ENCODE measurements at regions not wholly inside any gene's neighbourhood (a gene's known extent, or its start where the extent isn't known, plus 50 kb on each side); places are given as distances from the start of the nearest gene placed in this dataset.

GRCh38 chr2:2938481-2938880 is 439.1 kb downstream of the EIPR1 start:
- no peak for FAIRE-seq
- DNase-seq (ENCODE audit: insufficient read length, low spot score): no peak
- TF ChIP-seq, protein P1, sequence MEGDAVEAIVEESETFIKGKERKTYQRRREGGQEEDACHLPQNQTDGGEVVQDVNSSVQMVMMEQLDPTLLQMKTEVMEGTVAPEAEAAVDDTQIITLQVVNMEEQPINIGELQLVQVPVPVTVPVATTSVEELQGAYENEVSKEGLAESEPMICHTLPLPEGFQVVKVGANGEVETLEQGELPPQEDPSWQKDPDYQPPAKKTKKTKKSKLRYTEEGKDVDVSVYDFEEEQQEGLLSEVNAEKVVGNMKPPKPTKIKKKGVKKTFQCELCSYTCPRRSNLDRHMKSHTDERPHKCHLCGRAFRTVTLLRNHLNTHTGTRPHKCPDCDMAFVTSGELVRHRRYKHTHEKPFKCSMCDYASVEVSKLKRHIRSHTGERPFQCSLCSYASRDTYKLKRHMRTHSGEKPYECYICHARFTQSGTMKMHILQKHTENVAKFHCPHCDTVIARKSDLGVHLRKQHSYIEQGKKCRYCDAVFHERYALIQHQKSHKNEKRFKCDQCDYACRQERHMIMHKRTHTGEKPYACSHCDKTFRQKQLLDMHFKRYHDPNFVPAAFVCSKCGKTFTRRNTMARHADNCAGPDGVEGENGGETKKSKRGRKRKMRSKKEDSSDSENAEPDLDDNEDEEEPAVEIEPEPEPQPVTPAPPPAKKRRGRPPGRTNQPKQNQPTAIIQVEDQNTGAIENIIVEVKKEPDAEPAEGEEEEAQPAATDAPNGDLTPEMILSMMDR (IDR thresholded peaks at IDR 0.05; ENCODE audit: insufficient read depth, missing control alignments): no peak

DNA sequence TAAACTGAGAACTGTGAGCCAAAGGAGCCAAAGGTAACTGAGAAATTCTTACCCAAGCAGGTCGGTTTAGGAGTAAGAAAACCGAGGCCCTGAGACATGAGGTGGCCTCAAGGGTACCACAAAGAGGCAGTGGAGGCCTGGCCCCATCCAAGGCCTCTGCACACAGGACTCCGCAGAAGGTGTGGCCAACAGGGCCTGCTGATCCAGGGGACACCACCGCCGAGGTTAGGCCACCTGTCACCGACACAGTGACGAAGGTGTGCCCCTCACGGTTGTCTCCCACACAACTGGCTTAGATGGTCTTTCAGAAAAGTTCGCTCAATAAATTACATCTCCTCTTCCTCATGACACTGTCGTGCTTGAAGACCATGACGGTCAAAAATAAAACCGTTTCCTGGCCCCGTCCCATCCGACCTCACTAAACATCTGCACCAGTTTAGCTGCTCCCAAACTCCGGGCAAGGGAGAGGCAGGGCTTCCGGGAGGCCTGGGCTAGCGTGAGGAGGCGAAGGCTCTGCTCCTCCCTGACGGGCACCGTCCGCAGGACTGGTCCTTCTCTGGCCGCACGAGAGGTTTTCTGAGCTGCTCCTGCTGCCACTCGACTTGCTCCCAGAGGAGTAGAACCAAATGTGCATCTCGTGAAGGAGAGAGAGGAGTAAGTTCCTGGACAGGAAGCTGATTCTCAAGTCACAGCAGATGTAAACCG is 442.0 kb downstream of the EIPR1 start:
- TF ChIP-seq, protein P1 (IDR thresholded peaks at IDR 0.05; ENCODE audit: insufficient read depth, missing control alignments): no peak
- DNase-seq (ENCODE audit: insufficient read length, low spot score) (no peak), FAIRE-seq (no peak)

DNA sequence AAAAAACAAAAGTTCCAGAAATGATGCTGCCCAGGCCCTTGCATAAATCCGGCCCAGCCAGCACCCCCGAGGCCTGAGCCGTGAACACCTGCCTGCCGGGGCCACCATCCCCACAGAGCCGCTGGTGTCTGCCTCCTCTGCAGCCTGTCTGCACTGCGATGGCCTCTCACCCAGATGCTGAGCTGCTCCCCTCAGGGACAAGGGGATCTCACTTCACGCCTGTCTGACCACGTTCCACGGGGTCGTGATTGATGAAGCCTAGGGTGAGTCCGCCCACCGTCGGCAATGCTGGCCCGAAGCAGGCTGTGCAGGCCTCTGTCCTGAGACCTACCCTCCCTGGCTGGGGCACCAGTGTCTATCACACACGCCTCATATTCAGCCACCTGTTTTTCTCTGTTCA is 444.2 kb downstream of the EIPR1 start:
- TF ChIP-seq, protein P1 (IDR thresholded peaks at IDR 0.05; ENCODE audit: insufficient read depth, missing control alignments): no peak
- FAIRE-seq (no peak), DNase-seq (ENCODE audit: insufficient read length, low spot score) (no peak)

- DNase-seq (ENCODE audit: insufficient read length, low spot score): no peak
- TF ChIP-seq, protein P1 (IDR thresholded peaks at IDR 0.05; ENCODE audit: insufficient read depth, missing control alignments): no peak
- FAIRE-seq: no peak
These were observed 444.8 kb downstream of the EIPR1 start for GRCh38 chr2:2932692-2933305.

DNA sequence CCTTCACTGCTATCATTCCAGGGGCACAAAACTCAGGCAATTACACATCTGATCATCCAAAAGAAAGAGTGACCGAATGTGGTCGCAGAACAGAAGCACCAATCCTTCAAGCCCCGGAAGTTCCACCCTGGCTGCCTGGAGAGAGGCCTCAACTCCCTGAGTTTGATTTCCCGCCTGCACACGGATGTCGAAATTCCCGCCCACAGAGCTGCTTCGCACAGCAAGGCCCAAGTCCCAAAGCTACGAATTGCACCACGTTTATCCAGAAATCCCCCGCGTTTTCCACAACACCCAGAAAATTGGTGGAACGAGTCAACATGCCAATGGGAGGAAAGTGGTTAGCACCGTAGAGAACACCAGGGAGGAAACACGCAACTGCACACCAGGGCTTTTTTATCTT is 445.4 kb downstream of the EIPR1 start:
- TF ChIP-seq, protein P1 (IDR thresholded peaks at IDR 0.05; ENCODE audit: insufficient read depth, missing control alignments): no peak
- DNase-seq (ENCODE audit: insufficient read length, low spot score): no peak
- no peak for FAIRE-seq

DNA sequence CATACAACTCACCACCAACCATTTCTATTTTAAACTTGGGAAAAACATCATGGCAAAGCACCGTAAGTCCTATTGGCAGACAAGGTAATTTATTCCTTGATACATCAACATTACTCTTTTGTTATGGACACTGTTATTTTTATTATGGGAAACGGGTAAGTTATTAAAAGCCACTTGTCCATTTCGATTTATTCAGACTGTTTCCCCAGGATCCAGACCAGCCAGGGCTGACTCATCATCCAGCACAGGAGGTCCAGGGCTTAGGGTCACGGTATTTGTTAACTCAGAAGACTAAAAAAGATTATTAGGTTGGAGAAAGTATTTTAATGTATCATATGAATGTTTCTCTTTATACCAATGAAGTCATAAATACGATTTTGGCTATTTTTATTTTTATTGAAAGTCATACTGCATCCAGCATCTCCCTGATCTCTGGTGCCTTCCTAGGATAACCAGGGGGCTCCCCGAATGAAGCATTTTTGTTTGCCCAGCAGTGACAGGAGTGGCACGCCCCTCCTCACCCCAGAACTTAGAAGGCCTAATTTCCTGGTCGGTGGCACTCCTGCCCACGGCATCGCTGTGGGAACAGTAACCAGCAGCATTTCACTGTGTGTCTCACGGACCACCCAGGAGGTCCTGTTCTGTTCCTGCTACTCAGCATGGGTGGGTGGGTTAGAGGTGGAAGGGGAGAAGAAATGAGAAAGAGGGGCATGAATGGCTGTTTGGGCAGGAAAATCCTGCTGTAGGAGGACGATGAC is 446.1 kb downstream of the EIPR1 start:
- no peak for FAIRE-seq
- TF ChIP-seq, protein P1 (IDR thresholded peaks at IDR 0.05; ENCODE audit: insufficient read depth, missing control alignments): no peak
- no peak for DNase-seq (ENCODE audit: insufficient read length, low spot score)

All from D721Med (cell line).